Thyroid gland (tissue), 4 donors: ENCODE measurements at regions not wholly inside any gene's neighbourhood (a gene's known extent, or its start where the extent isn't known, plus 50 kb on each side); places are given as distances from the start of the nearest gene placed in this dataset.
A peak's percentile ranks its signal among the peaks of the same experiment; 100 is the strongest.

Experiments used
- DNase-seq, 2 donors: peaks; one replicate each; pipeline ENCODE4 v3.0.0-alpha.2; 2019
- H3K27ac ChIP-seq, 3 donors: fragments of 200-600 bp; sonication (generic); 1 replicate in 2 of 3; 2 replicates in 1 of 3; pipeline ENCODE4 v1.5.1; 2016 to 2019; ENCODE audit warnings: mild to moderate bottlenecking in 1 of 3, moderate library complexity in 1 of 3
- H3K27me3 ChIP-seq: fragments of 200-600 bp; sonication (generic); one replicate; pipeline ENCODE4 v1.5.1; 2019
- H3K36me3 ChIP-seq, 2 donors: fragments of 200-600 bp; sonication (generic); one replicate each; pipeline ENCODE4 v1.5.1; 2016 to 2019
- H3K4me1 ChIP-seq, 2 donors: fragments of 200-600 bp; sonication (generic); one replicate each; pipeline ENCODE4 v1.5.1; 2017 to 2019
- H3K4me3 ChIP-seq, 3 donors: fragments of 200-600 bp; sonication (generic); replicated peaks in 1 of 3; 1 replicate in 2 of 3; 2 replicates in 1 of 3; pipeline ENCODE4 v1.5.1; 2016; ENCODE audit warnings: mild to moderate bottlenecking in 1 of 3
- H3K9me3 ChIP-seq: fragments of 200-600 bp; sonication (generic); one replicate; pipeline ENCODE4 v1.5.1; 2017
- CTCF ChIP-seq, 6 experiments: fragments of 200-600 bp in 3 of 6; fragments of 450-650 bp in 3 of 6; sonication (generic) in 3 of 6; IDR thresholded peaks; one replicate each; pipeline ENCODE4 v1.5.1; 2016 to 2019; ENCODE audit warnings: antibody characterized with exemption in 6 of 6, mild to moderate bottlenecking in 2 of 6, inconsistent platforms in 1 of 6, moderate library complexity in 1 of 6
- POLR2A ChIP-seq, 2 donors: fragments of 450-650 bp; IDR thresholded peaks; one replicate each; pipeline ENCODE4 v1.6.1; 2017; ENCODE audit warnings: antibody characterized with exemption in 2 of 2, mild to moderate bottlenecking in 2 of 2, moderate library complexity in 1 of 2
- WGBS, 2 donors: methylation state at CpG; one replicate each; pipeline ENCODE4 v1.1.5; 2017; 5-methylcytosine and 5-hydroxymethylcytosine counted together
- intact Hi-C: fragments of 100-400 bp; cut with DNase I; formaldehyde crosslinking; loops from one replicate; pipeline ENCODE4 v1.15.1; 2023

GRCh38 chr16:81185416-81185815, 53.1 kb upstream of the BCO1 start:
- Histone ChIP-seq H3K4me1 (peaks cover 0 to 19% of the 10 kb centered on the region in 2 donors), H3K36me3 (no peaks in the 10 kb centered on the region), H3K27me3 (no peaks in the 10 kb centered on the region), H3K9me3 (no peaks in the 10 kb centered on the region), H3K4me3 (no peak overlapping the region), H3K27ac (no peak overlapping the region)
- TF ChIP-seq CTCF (IDR thresholded peaks at IDR 0.05) = no peak
- no peak for TF ChIP-seq POLR2A (IDR thresholded peaks at IDR 0.05)
- 92 to 97% methylated on average over 6 to 10 of the region's 10 CpGs for WGBS, 2 donors
- intact Hi-C loops = loop anchor here (10.0 kb wide), 1 partner anchor 151 kb away; the partner anchor contains the start of gene ATMIN
- no peak for DNase-seq

DNA sequence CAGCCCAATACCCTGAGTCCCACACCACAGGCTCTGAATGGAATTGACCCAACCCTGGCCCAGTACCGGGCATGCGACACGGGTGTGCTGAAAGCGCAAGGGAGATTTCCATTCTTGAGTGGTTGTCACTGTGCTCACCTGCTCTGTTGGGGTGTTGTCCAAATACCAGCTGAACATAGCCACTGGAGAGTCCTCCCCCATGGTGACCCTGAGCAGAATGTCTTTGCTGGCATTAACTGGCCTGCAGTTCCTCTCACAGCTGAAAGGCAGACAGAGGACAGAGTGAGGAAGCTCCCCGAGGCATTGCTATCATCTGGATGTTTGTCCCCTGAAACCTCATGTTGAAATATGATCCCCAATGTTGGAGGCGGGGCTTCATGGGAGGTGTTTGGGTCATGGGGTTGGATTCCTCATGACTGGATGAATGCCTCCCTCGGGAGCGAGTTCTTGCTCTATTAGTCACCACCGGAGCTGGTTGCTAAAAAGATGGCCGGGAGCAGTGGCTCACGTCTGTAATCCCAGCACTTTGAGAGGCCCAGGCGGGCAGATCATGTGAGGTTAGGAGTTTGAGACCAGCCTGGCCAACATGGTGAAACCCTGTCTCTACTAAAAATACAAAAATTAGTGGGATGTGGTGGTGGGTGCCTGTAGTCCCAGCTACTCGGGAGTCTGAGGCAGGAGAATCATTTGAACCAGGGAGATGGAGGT, 57.3 kb upstream of the BCO1 start:
- WGBS, 2 donors = 11 to 28% methylated on average over 9 to 13 of the region's 13 CpGs
- DNase-seq = peak; percentile 88 to 93
- Histone ChIP-seq H3K9me3 (no peaks in the 10 kb centered on the region), H3K27me3 (no peaks in the 10 kb centered on the region), H3K27ac (peak overlapping the region; percentile 53 to 72 (median 61)), H3K36me3 (no peaks in the 10 kb centered on the region), H3K4me1 (peaks cover 0 to 8% of the 10 kb centered on the region in 2 donors), H3K4me3 (no peak overlapping the region)
- intact Hi-C loops = loop anchor here (10.0 kb wide), 1 partner anchor 146 kb away; the partner anchor contains the start of gene ATMIN
- TF ChIP-seq CTCF (IDR thresholded peaks at IDR 0.05) (no peak), POLR2A (IDR thresholded peaks at IDR 0.05) (peak in 1 of 2 donors; percentile 62)

DNA sequence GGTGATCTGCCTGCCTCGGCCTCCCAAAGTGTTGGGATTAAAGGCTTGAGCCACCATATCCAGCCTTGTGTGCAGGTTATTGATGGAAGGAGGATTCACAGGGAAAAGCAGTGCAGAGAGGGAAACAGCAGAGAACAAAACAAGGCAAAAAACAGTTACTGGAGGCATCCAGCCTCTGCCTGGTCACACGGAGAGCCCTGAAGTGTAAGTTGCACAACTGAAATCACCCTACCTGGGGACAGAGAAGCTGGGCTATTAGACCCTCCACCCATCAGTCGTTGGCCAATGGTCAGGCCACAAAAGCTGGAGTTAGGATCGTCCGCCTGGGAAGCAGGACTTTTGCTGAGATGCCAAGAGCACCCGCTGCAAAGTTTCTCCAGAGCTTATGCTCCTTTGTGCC, 57.9 kb upstream of the BCO1 start:
- Histone ChIP-seq H3K27ac (peak overlapping the region; percentile 53 to 72 (median 61)), H3K4me1 (peaks cover 0 to 8% of the 10 kb centered on the region in 2 donors), H3K36me3 (no peaks in the 10 kb centered on the region), H3K27me3 (no peaks in the 10 kb centered on the region), H3K4me3 (no peak overlapping the region), H3K9me3 (no peaks in the 10 kb centered on the region)
- intact Hi-C loops = loop anchor here (10.0 kb wide), 1 partner anchor 146 kb away; the partner anchor contains the start of gene ATMIN
- TF ChIP-seq POLR2A (IDR thresholded peaks at IDR 0.05) (no peak), CTCF (IDR thresholded peaks at IDR 0.05) (no peak)
- WGBS, 2 donors = 61 to 72% methylated on average over 5 to 6 of the region's 6 CpGs
- DNase-seq = no peak

- no peaks in the 10 kb centered on the region for H3K27me3 ChIP-seq
- H3K4me1 ChIP-seq = peaks cover 0 to 8% of the 10 kb centered on the region in 2 donors
- no peak overlapping the region for H3K27ac ChIP-seq
- TF ChIP-seq POLR2A (IDR thresholded peaks at IDR 0.05) = no peak
- TF ChIP-seq CTCF (IDR thresholded peaks at IDR 0.05) = no peak
- H3K4me3 ChIP-seq = no peak overlapping the region
- intact Hi-C loops = no loop called here
- DNase-seq = no peak
- H3K36me3 ChIP-seq = no peaks in the 10 kb centered on the region
- no peaks in the 10 kb centered on the region for H3K9me3 ChIP-seq
- 95 to 96% methylated on average over 7 of the region's 7 CpGs for WGBS, 2 donors
These were observed 59.3 kb upstream of the BCO1 start for GRCh38 chr16:81179219-81179618.

DNA sequence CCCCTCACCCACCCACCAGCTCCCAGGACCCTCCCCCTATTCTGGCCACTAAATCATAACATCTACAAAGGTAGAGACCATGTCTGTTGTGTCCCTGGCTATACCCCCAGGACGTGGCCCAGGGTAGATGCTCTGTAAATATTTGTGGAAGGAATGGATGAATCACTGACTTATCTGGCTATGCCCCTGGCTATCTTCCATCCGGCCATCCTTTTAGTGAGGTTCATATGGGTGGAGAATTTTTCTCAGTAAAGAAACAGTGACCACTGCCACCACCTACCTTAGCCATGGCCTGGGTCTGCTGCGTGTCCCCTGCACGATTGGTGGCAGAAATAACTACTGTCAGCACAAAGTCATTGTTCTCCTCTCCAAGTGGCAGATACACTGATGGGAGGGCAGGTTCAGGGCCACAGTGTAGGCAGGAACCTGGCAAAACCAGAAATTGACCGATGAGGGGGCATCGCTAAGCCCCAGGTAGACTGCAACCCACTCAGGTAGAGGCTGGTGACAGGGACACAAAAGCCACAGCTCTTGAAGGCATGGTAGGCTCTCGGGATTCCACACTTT, 63.1 kb upstream of the BCO1 start:
- no peak overlapping the region for H3K27ac ChIP-seq
- no peaks in the 10 kb centered on the region for H3K4me1 ChIP-seq
- H3K27me3 ChIP-seq = no peaks in the 10 kb centered on the region
- intact Hi-C loops = no loop called here
- TF ChIP-seq POLR2A (IDR thresholded peaks at IDR 0.05) (no peak), CTCF (IDR thresholded peaks at IDR 0.05) (no peak)
- 65 to 87% methylated on average over 5 to 7 of the region's 7 CpGs for WGBS, 2 donors
- H3K4me3 ChIP-seq = no peak overlapping the region
- DNase-seq = no peak
- H3K36me3 ChIP-seq = no peaks in the 10 kb centered on the region
- H3K9me3 ChIP-seq = no peaks in the 10 kb centered on the region
